BLaER1 treated with 17β-estradiol and CSF1 and Interleukin-3, amounts not matched to agents 10 nM and 100 nM (cell line): ENCODE measurements at regions not wholly inside any gene's neighbourhood (a gene's known extent, or its start where the extent isn't known, plus 50 kb on each side); places are given as distances from the start of the nearest gene placed in this dataset.

Experiments
- H3K27ac ChIP-seq, 11 experiments: shearing (Covaris generic); formaldehyde crosslinking; 2 replicates each; pipeline ENCODE4 v1.8.1; 2022
- H3K27me3 ChIP-seq, 11 experiments: shearing (Covaris generic); formaldehyde crosslinking; 2 replicates each; pipeline ENCODE4 v1.8.1; 2022
- H3K36me3 ChIP-seq, 11 experiments: shearing (Covaris generic); formaldehyde crosslinking; 2 replicates each; pipeline ENCODE4 v1.8.1; 2022
- H3K4me1 ChIP-seq, 10 experiments: shearing (Covaris generic); formaldehyde crosslinking; 2 replicates each; pipeline ENCODE4 v1.8.1; 2022
- H3K4me2 ChIP-seq, 11 experiments: shearing (Covaris generic); formaldehyde crosslinking; 2 replicates each; pipeline ENCODE4 v1.8.1; 2022
- H3K4me3 ChIP-seq, 10 experiments: shearing (Covaris generic); formaldehyde crosslinking; 2 replicates each; pipeline ENCODE4 v1.8.1; 2022
- H3K9ac ChIP-seq, 11 experiments: shearing (Covaris generic); formaldehyde crosslinking; 2 replicates each; pipeline ENCODE4 v1.8.1; 2022
- H3K9me3 ChIP-seq, 11 experiments: shearing (Covaris generic); formaldehyde crosslinking; replicated peaks in 1 of 11; 2 replicates each; pipeline ENCODE4 v1.8.1; 2022
- H4K20me1 ChIP-seq, 11 experiments: shearing (Covaris generic); formaldehyde crosslinking; 2 replicates each; pipeline ENCODE4 v1.8.1; 2022
- Cebpa-rat ChIP-seq, 11 experiments: shearing (Covaris generic); IDR thresholded peaks; 2 replicates each; pipeline ENCODE4 v1.8.1; 2022

GRCh38 chr4:167550021-167550420 lies 315.7 kb upstream of the SPOCK3 start:
- Histone ChIP-seq H3K9me3 (no peaks in the 10 kb centered on the region), H3K4me1 (peaks cover 0 to 3% (median 0%) of the 10 kb centered on the region in 10 experiments; a peak in 2 of 20 replicates), H3K27me3 (no peaks in the 10 kb centered on the region), H3K36me3 (no peaks in the 10 kb centered on the region), H3K9ac (no peak overlapping the region), H3K4me2 (no peak overlapping the region), H3K4me3 (no peak overlapping the region), H3K27ac (no peak overlapping the region), H4K20me1 (no peaks in the 10 kb centered on the region)
- TF ChIP-seq Cebpa-rat (IDR thresholded peaks at IDR 0.05), result no peak

- Histone ChIP-seq H3K27ac (peak overlapping the region in 3 of 11 experiments; percentile 37 to 53 (median 39); a peak in 6 of 22 replicates), H4K20me1 (no peaks in the 10 kb centered on the region), H3K9ac (no peak overlapping the region), H3K27me3 (no peaks in the 10 kb centered on the region), H3K4me1 (peaks cover 0 to 16% (median 0%) of the 10 kb centered on the region in 10 experiments; a peak in 5 of 20 replicates), H3K4me2 (peak overlapping the region in 4 of 11 experiments; percentile 11 to 55 (median 28); a peak in 6 of 22 replicates), H3K36me3 (no peaks in the 10 kb centered on the region), H3K4me3 (no peak overlapping the region), H3K9me3 (peaks cover 5 to 12% (median 8%) of the 10 kb centered on the region in 11 experiments; a peak in 16 of 22 replicates)
- no peak for TF ChIP-seq Cebpa-rat (IDR thresholded peaks at IDR 0.05)
Observed at GRCh38 chr4:167555338-167556022, 321.2 kb upstream of the SPOCK3 start.

- Histone ChIP-seq H3K36me3 (no peaks in the 10 kb centered on the region), H3K4me1 (no peaks in the 10 kb centered on the region), H3K9me3 (peaks cover 40 to 58% (median 47%) of the 10 kb centered on the region in 11 experiments), H3K9ac (no peak overlapping the region), H3K4me3 (no peak overlapping the region), H4K20me1 (no peaks in the 10 kb centered on the region), H3K27me3 (no peaks in the 10 kb centered on the region), H3K27ac (no peak overlapping the region), H3K4me2 (no peak overlapping the region)
- no peak for TF ChIP-seq Cebpa-rat (IDR thresholded peaks at IDR 0.05)
Observed at GRCh38 chr4:167578906-167579305, 344.6 kb upstream of the SPOCK3 start.

- H3K9ac ChIP-seq, result no peak overlapping the region
- H3K36me3 ChIP-seq, result no peaks in the 10 kb centered on the region
- H3K4me1 ChIP-seq, result no peaks in the 10 kb centered on the region
- no peak for TF ChIP-seq Cebpa-rat (IDR thresholded peaks at IDR 0.05)
- H3K4me2 ChIP-seq, result no peak overlapping the region
- H4K20me1 ChIP-seq, result no peaks in the 10 kb centered on the region
- no peaks in the 10 kb centered on the region for H3K27me3 ChIP-seq
- H3K27ac ChIP-seq, result no peak overlapping the region
- no peak overlapping the region for H3K4me3 ChIP-seq
- peaks cover 40 to 58% (median 47%) of the 10 kb centered on the region in 11 experiments for H3K9me3 ChIP-seq
Observed at GRCh38 chr4:167581449-167581965, 347.2 kb upstream of the SPOCK3 start.

GRCh38 chr4:167587361-167587760 lies 353.1 kb upstream of the SPOCK3 start:
- no peaks in the 10 kb centered on the region for H3K27me3 ChIP-seq
- H3K4me2 ChIP-seq, result no peak overlapping the region
- H3K27ac ChIP-seq, result no peak overlapping the region

GRCh38 chr4:167595898-167596297 lies 361.6 kb upstream of the SPOCK3 start:
- no peaks in the 10 kb centered on the region for H3K36me3 ChIP-seq
- H3K9ac ChIP-seq, result no peak overlapping the region
- no peaks in the 10 kb centered on the region for H3K9me3 ChIP-seq
- no peak overlapping the region for H3K4me2 ChIP-seq
- no peak overlapping the region for H3K4me3 ChIP-seq
- no peaks in the 10 kb centered on the region for H3K27me3 ChIP-seq
- H3K4me1 ChIP-seq, result no peaks in the 10 kb centered on the region
- no peak overlapping the region for H3K27ac ChIP-seq
- H4K20me1 ChIP-seq, result no peaks in the 10 kb centered on the region
- no peak for TF ChIP-seq Cebpa-rat (IDR thresholded peaks at IDR 0.05)

More at GRCh38 chr4:167587361-167587760, 353.1 kb upstream of the SPOCK3 start:
- H3K9ac ChIP-seq, result no peak overlapping the region
- no peaks in the 10 kb centered on the region for H3K36me3 ChIP-seq
- 0 out of 20 replicates have a peak, but pooled peaks cover 0 to 6% (median 0%) of the 10 kb centered on the region in 10 experiments for H3K4me1 ChIP-seq
- TF ChIP-seq Cebpa-rat (IDR thresholded peaks at IDR 0.05), result no peak
- no peaks in the 10 kb centered on the region for H4K20me1 ChIP-seq
- H3K9me3 ChIP-seq, result peaks cover under 1 to 7% (median 2%) of the 10 kb centered on the region in 11 experiments; a peak in 13 of 22 replicates
- no peak overlapping the region for H3K4me3 ChIP-seq

GRCh38 chr4:167602157-167602556 lies 367.9 kb upstream of the SPOCK3 start:
- Histone ChIP-seq H3K4me3 (no peak overlapping the region), H3K9ac (no peak overlapping the region), H3K4me2 (no peak overlapping the region), H3K27ac (no peak overlapping the region), H3K27me3 (no peaks in the 10 kb centered on the region), H4K20me1 (no peaks in the 10 kb centered on the region), H3K36me3 (no peaks in the 10 kb centered on the region), H3K9me3 (no peaks in the 10 kb centered on the region), H3K4me1 (no peaks in the 10 kb centered on the region)
- TF ChIP-seq Cebpa-rat (IDR thresholded peaks at IDR 0.05), result no peak

- no peak overlapping the region for H3K4me3 ChIP-seq
- H3K36me3 ChIP-seq, result no peaks in the 10 kb centered on the region
- H3K4me2 ChIP-seq, result no peak overlapping the region
- no peaks in the 10 kb centered on the region for H3K9me3 ChIP-seq
- no peaks in the 10 kb centered on the region for H3K27me3 ChIP-seq
- no peak for TF ChIP-seq Cebpa-rat (IDR thresholded peaks at IDR 0.05)
- no peak overlapping the region for H3K27ac ChIP-seq
- H3K9ac ChIP-seq, result no peak overlapping the region
- H4K20me1 ChIP-seq, result no peaks in the 10 kb centered on the region
- H3K4me1 ChIP-seq, result no peaks in the 10 kb centered on the region
Observed at GRCh38 chr4:167606551-167606950, 372.3 kb upstream of the SPOCK3 start.

- H3K9me3 ChIP-seq, result peaks cover 0 to 12% (median 5%) of the 10 kb centered on the region in 11 experiments; a peak in 9 of 22 replicates
- no peak overlapping the region for H3K9ac ChIP-seq
- H3K27me3 ChIP-seq, result no peaks in the 10 kb centered on the region
- H3K36me3 ChIP-seq, result no peaks in the 10 kb centered on the region
- no peaks in the 10 kb centered on the region for H3K4me1 ChIP-seq
- no peak overlapping the region for H3K27ac ChIP-seq
- no peak overlapping the region for H3K4me2 ChIP-seq
- no peaks in the 10 kb centered on the region for H4K20me1 ChIP-seq
- TF ChIP-seq Cebpa-rat (IDR thresholded peaks at IDR 0.05), result no peak
- H3K4me3 ChIP-seq, result no peak overlapping the region
Observed at GRCh38 chr4:167613381-167613780, 379.1 kb upstream of the SPOCK3 start.

GRCh38 chr4:167614866-167615265 lies 380.6 kb upstream of the SPOCK3 start:
- no peak for TF ChIP-seq Cebpa-rat (IDR thresholded peaks at IDR 0.05)
- Histone ChIP-seq H3K36me3 (no peaks in the 10 kb centered on the region), H3K9me3 (peaks cover 0 to 12% (median 5%) of the 10 kb centered on the region in 11 experiments; a peak in 9 of 22 replicates), H3K9ac (no peak overlapping the region), H4K20me1 (no peaks in the 10 kb centered on the region), H3K4me1 (no peaks in the 10 kb centered on the region), H3K4me3 (no peak overlapping the region), H3K4me2 (no peak overlapping the region), H3K27ac (no peak overlapping the region), H3K27me3 (no peaks in the 10 kb centered on the region)
